CD14-positive monocyte (primary cell): ENCODE measurements at regions not wholly inside any gene's neighbourhood (a gene's known extent, or its start where the extent isn't known, plus 50 kb on each side); places are given as distances from the start of the nearest gene placed in this dataset.

ENCODE experiments used
- DNase-seq, 3 donors: peaks; one replicate each; pipeline ENCODE4 v3.0.0-alpha.2; 2011 to 2022
- H2AFZ ChIP-seq: 2 replicates; pipeline ENCODE4 v1.6.0; 2012; ENCODE audit warnings: mild to moderate bottlenecking, low read depth, low read length, inconsistent platforms; ENCODE audit not compliant: insufficient read depth, poor library complexity, severe bottlenecking
- H3K27ac ChIP-seq, 2 donors: 1 replicate in 1 of 2; 2 replicates in 1 of 2; pipeline ENCODE4 v1.5.1; 2012 to 2013; ENCODE audit warnings: low read length in 2 of 2, control low read depth in 1 of 2, inconsistent platforms in 1 of 2, low read depth in 1 of 2, mild to moderate bottlenecking in 1 of 2
- H3K27me3 ChIP-seq, 2 donors: one replicate each; pipeline versions ENCODE4 v1.6.0 to v1.6.1; 2011 to 2013; ENCODE audit warnings: low read length in 2 of 2; ENCODE audit not compliant: control insufficient read depth in 2 of 2, insufficient read depth in 2 of 2
- H3K36me3 ChIP-seq, 2 donors: replicated peaks in 1 of 2; 1 replicate in 1 of 2; 2 replicates in 1 of 2; pipeline versions ENCODE4 v1.5.1 to v1.6.1; 2012 to 2013; ENCODE audit warnings: low read length in 2 of 2, control low read depth in 1 of 2, inconsistent platforms in 1 of 2, mild to moderate bottlenecking in 1 of 2; ENCODE audit not compliant: insufficient read depth in 2 of 2, control insufficient read depth in 1 of 2
- H3K4me1 ChIP-seq, 2 donors: 1 replicate in 1 of 2; 2 replicates in 1 of 2; pipeline versions ENCODE4 v1.5.1 to v1.6.1; 2012 to 2013; ENCODE audit warnings: low read length in 2 of 2, control low read depth in 1 of 2, inconsistent platforms in 1 of 2, mild to moderate bottlenecking in 1 of 2, moderate library complexity in 1 of 2; ENCODE audit not compliant: insufficient read depth in 2 of 2, control insufficient read depth in 1 of 2
- H3K4me2 ChIP-seq: replicated peaks from 2 replicates; pipeline ENCODE3; 2012; ENCODE audit warnings: low read length, moderate library complexity, mild to moderate bottlenecking; ENCODE audit not compliant: poor library complexity, severe bottlenecking; ENCODE audit errors: extremely low read depth
- H3K4me3 ChIP-seq, 3 experiments: fragments of 200-600 bp in 1 of 3; sonication (generic) in 1 of 3; replicated peaks in 1 of 3; 1 replicate in 2 of 3; 2 replicates in 1 of 3; pipeline ENCODE4 v1.5.1; 2011 to 2013; ENCODE audit warnings: low read length in 3 of 3, mild to moderate bottlenecking in 3 of 3, control low read depth in 2 of 3, low read depth in 2 of 3, inconsistent platforms in 1 of 3, moderate library complexity in 1 of 3
- H3K79me2 ChIP-seq: 2 replicates; pipeline ENCODE4 v1.6.0; 2012; ENCODE audit warnings: mild to moderate bottlenecking, control low read depth, inconsistent platforms, low read length, moderate library complexity; ENCODE audit not compliant: insufficient read depth
- H3K9ac ChIP-seq: 2 replicates; pipeline ENCODE4 v1.6.0; 2017; ENCODE audit warnings: low read length, mild to moderate bottlenecking; ENCODE audit not compliant: insufficient read depth, poor library complexity, severe bottlenecking
- H3K9me3 ChIP-seq, 2 donors: replicated peaks in 1 of 2; 1 replicate in 1 of 2; 2 replicates in 1 of 2; pipeline versions ENCODE4 v1.5.1 to v1.6.1; 2012 to 2013; ENCODE audit warnings: low read length in 2 of 2, control low read depth in 1 of 2; ENCODE audit not compliant: control insufficient read depth in 1 of 2, insufficient read depth in 1 of 2
- H4K20me1 ChIP-seq: 2 replicates; pipeline ENCODE4 v1.6.0; 2012; ENCODE audit warnings: mild to moderate bottlenecking, low read length, control low read depth, moderate library complexity; ENCODE audit not compliant: insufficient read depth
- H3K27ac Mint-ChIP-seq, 7 donors: one replicate each; pipeline ENCODE4 v1.8.0; 2020; ENCODE audit warnings: mild to moderate bottlenecking in 7 of 7, mixed read lengths in 7 of 7, moderate library complexity in 6 of 7, inconsistent platforms in 2 of 7
- H3K27me3 Mint-ChIP-seq, 3 donors: one replicate each; pipeline ENCODE4 v1.8.0; 2021 to 2022; ENCODE audit warnings: low read depth in 3 of 3, mild to moderate bottlenecking in 3 of 3, mixed read lengths in 3 of 3, moderate library complexity in 3 of 3, inconsistent platforms in 1 of 3
- H3K36me3 Mint-ChIP-seq, 2 donors: one replicate each; pipeline ENCODE4 v1.8.0; 2020; ENCODE audit warnings: mixed read lengths in 2 of 2, inconsistent platforms in 1 of 2, mild to moderate bottlenecking in 1 of 2
- H3K4me1 Mint-ChIP-seq: one replicate; pipeline ENCODE4 v1.8.0; 2020; ENCODE audit warnings: mild to moderate bottlenecking, mixed read lengths
- H3K4me3 Mint-ChIP-seq, 2 donors: one replicate each; pipeline ENCODE4 v1.8.0; 2020; ENCODE audit warnings: mild to moderate bottlenecking in 2 of 2, mixed read lengths in 2 of 2, moderate library complexity in 1 of 2
- H3K9me3 Mint-ChIP-seq, 7 donors: one replicate each; pipeline ENCODE4 v1.8.0; 2020 to 2022; ENCODE audit warnings: mixed read lengths in 7 of 7, mild to moderate bottlenecking in 6 of 7, moderate library complexity in 6 of 7, inconsistent platforms in 2 of 7
- CTCF ChIP-seq: fragments of 200-600 bp; IDR thresholded peaks from one replicate; pipeline ENCODE4 v1.8.0; 2022; ENCODE audit warnings: antibody characterized with exemption, mild to moderate bottlenecking
- WGBS: methylation state at CpG from one replicate; pipeline ENCODE4 v1.1.5; 2013; ENCODE audit warnings: missing lambda C conversion rate; ENCODE audit not compliant: insufficient coverage; 5-methylcytosine and 5-hydroxymethylcytosine counted together
- intact Hi-C, 2 donors: fragments of 100-400 bp; cut with micrococcal nuclease; formaldehyde crosslinking; loops; one replicate each; pipeline versions ENCODE4 v1.15.0 to v1.15.1; 2023

DNA sequence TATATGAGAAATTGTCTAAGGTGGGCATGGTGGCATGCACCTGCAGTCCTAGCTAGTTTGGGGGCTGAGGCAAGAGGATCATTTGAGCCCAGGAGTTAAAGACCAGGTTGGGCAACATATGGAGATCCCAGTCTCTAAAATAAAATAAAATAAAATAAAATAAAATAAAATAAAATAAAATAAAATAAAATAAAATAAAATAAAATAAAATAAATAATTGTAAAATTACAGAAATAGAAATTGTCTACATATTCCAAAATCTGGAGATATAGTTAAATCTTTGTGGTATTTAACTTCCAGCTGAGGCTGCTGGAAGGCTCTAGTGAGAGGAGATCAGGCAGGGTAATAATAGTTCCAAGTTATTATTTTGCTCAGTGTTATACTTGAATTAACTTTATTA is 1432.1 kb upstream of the CDH2 start:
- Mint-ChIP-seq H3K9me3 (peaks cover 5 to 15% (median 8%) of the 10 kb centered on the region in 7 donors), H3K27me3 (no peaks in the 10 kb centered on the region), H3K4me3 (no peak overlapping the region), H3K4me1 (no peaks in the 10 kb centered on the region), H3K36me3 (no peaks in the 10 kb centered on the region), H3K27ac (no peak overlapping the region)
- no peaks in the 10 kb centered on the region for H3K36me3 ChIP-seq
- intact Hi-C loops, result no loop called here
- H3K27me3 ChIP-seq, result no peaks in the 10 kb centered on the region
- no peak overlapping the region for H3K27ac ChIP-seq
- no peaks in the 10 kb centered on the region for H4K20me1 ChIP-seq
- H3K4me1 ChIP-seq, result no peaks in the 10 kb centered on the region
- no peak overlapping the region for H2AFZ ChIP-seq
- no peak for DNase-seq
- H3K4me2 ChIP-seq, result no peak overlapping the region
- H3K79me2 ChIP-seq, result no peaks in the 10 kb centered on the region
- no peak overlapping the region for H3K9ac ChIP-seq
- no peak for TF ChIP-seq CTCF
- H3K9me3 ChIP-seq, result peaks cover 7% of the 10 kb centered on the region in 2 donors
- H3K4me3 ChIP-seq, result no peak overlapping the region

GRCh38 chr18:29605365-29605764 is 1428.4 kb upstream of the CDH2 start:
- H3K27me3 ChIP-seq, result no peaks in the 10 kb centered on the region
- H3K27me3 Mint-ChIP-seq, result no peaks in the 10 kb centered on the region
- no peaks in the 10 kb centered on the region for H3K79me2 ChIP-seq
- H3K36me3 ChIP-seq, result no peaks in the 10 kb centered on the region
- no peaks in the 10 kb centered on the region for H4K20me1 ChIP-seq
- H3K27ac Mint-ChIP-seq, result no peak overlapping the region
- H3K4me3 ChIP-seq, result no peak overlapping the region
- WGBS, result 100% methylated on average over 1 of the region's 1 CpG
- H3K9ac ChIP-seq, result no peak overlapping the region
- no peak for DNase-seq
- no peaks in the 10 kb centered on the region for H3K4me1 ChIP-seq
- H3K36me3 Mint-ChIP-seq, result no peaks in the 10 kb centered on the region
- H3K9me3 Mint-ChIP-seq, result peaks cover 5 to 17% (median 8%) of the 10 kb centered on the region in 7 donors
- H3K9me3 ChIP-seq, result peaks cover 7% of the 10 kb centered on the region in 2 donors
- no peak overlapping the region for H2AFZ ChIP-seq
- no peaks in the 10 kb centered on the region for H3K4me1 Mint-ChIP-seq
- H3K4me3 Mint-ChIP-seq, result no peak overlapping the region
- H3K27ac ChIP-seq, result no peak overlapping the region
- intact Hi-C loops, result no loop called here
- no peak for TF ChIP-seq CTCF
- no peak overlapping the region for H3K4me2 ChIP-seq
